ENCODE measurements at regions not wholly inside any gene's neighbourhood (a gene's known extent, or its start where the extent isn't known, plus 50 kb on each side); places are given as distances from the start of the nearest gene placed in this dataset.

GRCh38 chr18:73843455-73843854 is 304.2 kb downstream of the FBXO15 start:
- no peak for FAIRE-seq

GRCh38 chr18:73842795-73843394 is 304.7 kb downstream of the FBXO15 start:
- FAIRE-seq, result no peak

GRCh38 chr18:73841661-73842060 is 306.0 kb downstream of the FBXO15 start:
- FAIRE-seq, result no peak

GRCh38 chr18:73840319-73840945 is 307.2 kb downstream of the FBXO15 start:
- no peak for FAIRE-seq

GRCh38 chr18:73839441-73839840 is 308.2 kb downstream of the FBXO15 start:
- FAIRE-seq, result no peak

DNA sequence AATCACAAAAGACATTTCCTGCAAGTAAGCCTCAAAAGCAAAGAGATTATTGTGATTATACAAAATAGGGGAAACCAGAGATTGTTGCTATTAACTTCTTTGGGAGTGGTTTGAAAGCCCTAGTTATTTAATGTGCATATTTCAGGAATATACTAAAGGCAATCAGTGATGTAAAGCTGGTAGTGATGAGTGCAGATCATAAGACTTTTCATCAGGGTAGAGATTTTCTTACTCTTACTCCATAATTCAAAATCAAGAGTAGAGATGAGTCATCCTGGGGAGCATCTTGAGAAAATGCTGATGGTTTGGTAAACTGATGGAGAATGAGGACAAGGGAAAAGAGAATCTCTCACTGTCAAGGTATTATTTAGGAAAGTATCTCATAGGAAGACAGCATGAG is 309.5 kb downstream of the FBXO15 start:
- FAIRE-seq, result no peak

DNA sequence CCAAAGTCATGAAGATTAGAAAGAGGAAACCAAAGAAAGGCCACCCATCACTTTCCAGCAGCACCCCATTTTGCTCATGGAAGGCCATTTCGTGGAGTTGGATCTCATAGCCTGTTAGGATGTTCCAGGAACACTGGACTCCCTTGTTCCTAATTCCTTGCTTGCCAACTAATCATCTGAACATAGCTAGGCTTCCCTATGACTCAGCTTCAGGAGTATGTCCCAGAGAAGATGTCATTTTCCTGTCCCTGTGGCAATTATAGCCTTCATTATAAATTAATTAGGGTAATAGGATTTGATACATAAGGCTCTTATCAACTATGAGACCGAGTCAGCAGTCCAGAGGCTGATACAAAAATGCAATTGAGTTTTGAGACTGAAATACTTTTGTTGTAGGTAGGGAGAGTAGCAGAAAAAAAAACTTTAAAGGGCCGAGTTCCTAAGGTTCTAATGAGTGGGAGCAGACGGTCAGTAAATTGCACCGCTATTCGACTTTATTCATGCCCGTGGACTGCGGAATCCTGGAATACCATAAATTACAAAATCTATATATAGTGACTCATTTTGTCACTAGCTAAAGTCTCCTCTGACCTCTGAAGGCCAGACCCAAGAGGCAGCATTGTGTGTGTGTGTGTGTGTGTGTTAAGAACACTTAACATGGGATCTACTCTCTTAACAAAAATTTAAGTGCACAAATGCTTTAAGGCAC is 311.8 kb downstream of the FBXO15 start:
- FAIRE-seq, result no peak

GRCh38 chr18:73835039-73835438 is 312.6 kb downstream of the FBXO15 start:
- no peak for FAIRE-seq

DNA sequence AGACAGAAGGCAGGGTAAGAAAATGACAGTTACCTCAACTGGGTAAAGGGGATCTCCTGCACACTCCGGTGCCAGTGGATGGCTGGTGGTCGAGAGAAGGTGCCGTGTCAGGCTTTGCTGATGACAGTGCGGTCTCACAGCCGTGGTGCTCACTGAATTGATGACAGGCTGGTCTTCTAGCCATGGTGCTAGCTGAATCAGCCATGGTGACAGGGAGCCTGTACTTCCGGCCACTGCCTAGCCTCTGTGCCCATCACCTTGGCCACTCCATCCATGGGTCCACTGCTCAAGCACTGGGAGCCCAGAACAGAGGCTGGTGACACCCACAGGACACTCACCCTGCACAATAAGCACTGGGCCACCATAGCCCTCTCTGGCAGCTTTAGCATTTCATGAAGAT is 315.9 kb downstream of the FBXO15 start:
- FAIRE-seq, result no peak

DNA sequence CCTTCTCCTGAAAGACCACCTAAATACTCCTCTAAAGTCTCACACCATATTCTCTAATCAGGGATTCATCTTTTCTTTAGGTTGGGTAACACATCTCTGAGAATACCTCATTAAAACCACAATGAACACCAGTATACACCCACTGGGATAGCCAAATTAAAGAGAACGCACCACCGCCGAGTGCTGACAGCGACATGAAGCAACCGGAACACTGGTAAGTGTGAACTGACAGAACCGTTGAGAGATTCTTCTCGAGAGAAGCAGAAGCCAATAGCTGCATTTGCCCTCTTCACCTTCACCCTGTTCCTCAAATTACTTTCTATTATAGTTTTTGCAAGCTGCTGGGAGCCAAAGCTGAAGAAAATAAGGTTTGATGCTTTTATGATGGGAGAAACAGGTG is 318.5 kb downstream of the FBXO15 start:
- FAIRE-seq, result no peak

DNA sequence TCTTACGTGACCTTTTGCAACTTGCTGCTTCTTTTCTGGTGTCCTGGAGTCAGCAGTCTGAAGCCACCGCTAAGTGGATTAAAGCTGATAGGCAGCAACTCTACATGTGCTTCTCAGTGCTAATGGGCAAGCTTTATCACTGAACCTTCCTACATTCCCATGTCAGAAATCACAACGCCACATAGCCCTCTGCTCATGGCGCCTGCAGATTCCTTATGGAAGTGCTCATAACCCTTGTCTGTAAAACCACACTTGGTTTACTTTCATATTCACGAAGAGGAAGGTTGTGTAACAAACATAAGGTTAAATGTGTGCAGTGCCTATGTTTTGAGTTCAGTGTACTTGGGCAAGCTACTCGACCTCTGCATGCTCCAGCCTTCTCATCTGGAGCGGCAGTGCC is 319.8 kb downstream of the FBXO15 start:
- no peak for FAIRE-seq

- FAIRE-seq, result no peak
These were observed 321.5 kb downstream of the FBXO15 start for GRCh38 chr18:73826098-73826497.

GRCh38 chr18:73824671-73825070 is 323.0 kb downstream of the FBXO15 start:
- no peak for FAIRE-seq

DNA sequence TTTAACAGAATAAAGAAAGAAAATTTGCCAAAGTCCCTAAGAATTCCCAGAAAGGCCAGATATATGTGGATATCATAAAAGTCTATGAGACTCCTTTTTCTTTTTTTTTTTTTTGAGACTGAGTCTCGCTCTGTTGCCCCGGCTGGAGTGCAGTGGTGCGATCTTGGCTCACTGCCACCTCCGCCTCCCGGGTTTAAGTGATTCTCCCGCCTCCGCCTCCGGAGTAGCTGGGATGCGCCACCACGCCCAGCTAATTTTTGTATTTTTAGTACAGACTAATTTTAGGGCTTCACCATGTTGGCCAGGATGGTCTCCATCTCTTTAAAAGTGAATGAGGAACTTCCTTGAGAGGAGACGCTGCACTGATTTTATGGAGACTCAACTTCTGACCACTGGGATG is 335.2 kb downstream of the FBXO15 start:
- no peak for FAIRE-seq

GRCh38 chr18:73807551-73808192 is 340.0 kb downstream of the FBXO15 start:
- no peak for FAIRE-seq

DNA sequence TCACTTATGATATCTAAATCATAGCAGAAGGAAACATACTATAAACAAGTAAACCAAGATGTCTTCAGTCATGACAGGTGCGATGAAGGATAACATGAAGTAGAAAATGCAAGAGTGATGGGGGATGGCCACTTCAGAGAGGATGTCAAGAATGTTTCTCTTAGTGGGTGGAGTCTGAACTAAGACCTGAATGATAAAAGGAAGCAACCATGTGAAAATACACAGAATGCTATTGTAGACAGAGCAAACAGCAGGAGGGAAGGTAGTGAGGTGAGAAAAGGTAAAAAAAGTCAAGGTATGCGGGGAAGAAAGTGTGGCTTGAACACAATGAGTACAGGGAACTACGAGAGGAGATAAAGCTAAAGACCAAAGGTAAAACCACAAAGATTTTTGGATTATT is 341.6 kb downstream of the FBXO15 start:
- FAIRE-seq, result no peak

GRCh38 chr18:73797419-73797818 is 350.2 kb downstream of the FBXO15 start:
- no peak for FAIRE-seq

- no peak for FAIRE-seq
These were observed 354.2 kb downstream of the FBXO15 start for GRCh38 chr18:73793386-73793785.

DNA sequence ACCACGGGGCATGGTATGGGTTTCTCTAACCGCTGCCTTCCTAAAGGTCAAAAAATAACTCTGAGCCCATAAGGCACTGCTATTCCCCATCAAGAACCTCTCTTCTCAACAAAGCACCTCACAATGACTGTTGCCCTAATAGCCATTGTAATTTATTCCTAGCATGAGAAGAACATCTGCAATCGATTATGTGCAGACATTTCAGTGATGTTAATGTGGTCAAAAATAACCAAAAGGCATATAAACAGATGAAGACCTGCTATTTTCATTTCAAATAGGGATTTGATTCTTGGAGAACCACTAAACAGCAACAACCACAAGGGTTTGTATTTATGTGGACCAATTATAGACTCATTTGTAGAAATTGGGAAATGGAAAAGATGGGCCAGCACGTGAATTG is 356.6 kb downstream of the FBXO15 start:
- no peak for FAIRE-seq

DNA sequence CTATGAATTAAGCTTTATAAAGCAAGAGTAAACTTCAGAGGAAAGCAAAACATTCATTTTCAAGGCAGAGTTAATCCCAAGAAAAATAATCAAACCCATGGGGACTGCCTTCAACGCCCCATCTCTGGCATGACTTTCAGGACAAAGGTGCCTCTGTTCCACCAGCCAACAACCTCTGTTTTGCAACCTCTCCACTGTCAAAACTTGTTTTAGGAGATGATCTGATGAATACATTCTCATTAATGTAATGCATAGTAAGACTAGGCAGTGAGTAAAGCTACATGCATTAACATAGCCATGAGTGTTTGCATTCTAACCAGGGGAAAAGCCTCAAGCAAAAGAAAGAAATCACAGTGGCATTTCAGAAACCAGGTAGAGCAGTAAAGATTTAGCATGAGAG is 357.0 kb downstream of the FBXO15 start:
- FAIRE-seq, result no peak

GRCh38 chr18:73787316-73787715 is 360.3 kb downstream of the FBXO15 start:
- FAIRE-seq, result no peak

DNA sequence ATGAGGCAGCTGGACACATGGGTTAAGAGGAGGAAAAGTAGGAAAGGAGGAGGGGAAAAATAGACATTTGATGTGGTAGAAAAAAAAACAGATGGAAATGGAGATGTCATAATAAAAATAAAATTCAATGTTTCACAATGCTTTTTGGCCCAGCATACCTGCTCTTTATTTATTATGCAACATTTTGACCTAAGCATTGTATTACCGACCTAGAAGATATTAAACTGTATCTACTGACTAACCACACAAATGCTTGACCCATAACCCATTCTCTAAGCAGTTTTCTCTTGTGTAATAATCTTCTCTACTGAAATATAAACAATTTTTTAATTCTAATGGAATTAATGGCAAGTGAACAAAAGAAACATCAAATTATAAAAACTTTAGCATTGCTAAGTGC is 362.3 kb downstream of the FBXO15 start:
- FAIRE-seq, result no peak

- no peak for FAIRE-seq
These were observed 362.8 kb downstream of the FBXO15 start for GRCh38 chr18:73784853-73785252.

- FAIRE-seq, result no peak
These were observed 365.2 kb downstream of the FBXO15 start for GRCh38 chr18:73782405-73782804.

Data from colon (tissue), 2 donors.